Stomach (tissue), 4 donors: ENCODE measurements at regions not wholly inside any gene's neighbourhood (a gene's known extent, or its start where the extent isn't known, plus 50 kb on each side); places are given as distances from the start of the nearest gene placed in this dataset.

ENCODE experiments used
- EP300 ChIP-seq: sonication (generic); formaldehyde crosslinking; IDR thresholded peaks from one replicate; pipeline ENCODE4 v1.6.1; 2017; ENCODE audit warnings: antibody characterized with exemption
- POLR2A ChIP-seq, 4 donors: fragments of 450-650 bp; IDR thresholded peaks; one replicate each; pipeline ENCODE4 v1.6.1; 2016; ENCODE audit warnings: antibody characterized with exemption in 4 of 4, control low read depth in 2 of 4, mild to moderate bottlenecking in 1 of 4, moderate library complexity in 1 of 4
- POLR2AphosphoS5 ChIP-seq, 3 donors: sonication (generic); formaldehyde crosslinking; IDR thresholded peaks; one replicate each; pipeline ENCODE4 v1.6.1; 2016; ENCODE audit warnings: antibody characterized with exemption in 3 of 3
- TF ChIP-seq, protein P1 (sequence below), 7 experiments: fragments of 450-650 bp in 4 of 7; fragments of 200-600 bp in 3 of 7; sonication (generic) in 3 of 7; IDR thresholded peaks; one replicate each; pipeline ENCODE4 v1.5.1; 2016 to 2019; ENCODE audit warnings: antibody characterized with exemption in 7 of 7, control low read depth in 2 of 7, mild to moderate bottlenecking in 1 of 7

DNA sequence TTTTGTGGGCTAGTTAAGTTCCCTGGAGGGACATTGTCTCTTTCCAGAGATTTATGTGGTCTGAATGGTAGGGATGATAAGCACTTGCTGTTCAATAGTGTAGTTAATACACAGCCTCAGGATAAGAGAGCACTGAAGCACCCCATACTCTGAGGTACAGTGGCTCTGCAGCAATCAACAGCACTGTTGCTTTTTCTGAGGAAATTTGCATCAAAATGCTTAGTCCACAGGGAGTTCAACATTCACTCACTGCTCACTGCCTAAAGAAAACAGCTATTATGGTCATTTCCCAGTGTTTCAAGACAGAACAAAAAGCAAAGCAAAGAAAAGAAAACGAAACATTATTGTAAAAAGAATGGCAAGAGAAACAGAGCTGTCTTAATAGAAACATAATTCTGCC, 441.9 kb downstream of the PLOD2 start:
- TF ChIP-seq, protein P1, sequence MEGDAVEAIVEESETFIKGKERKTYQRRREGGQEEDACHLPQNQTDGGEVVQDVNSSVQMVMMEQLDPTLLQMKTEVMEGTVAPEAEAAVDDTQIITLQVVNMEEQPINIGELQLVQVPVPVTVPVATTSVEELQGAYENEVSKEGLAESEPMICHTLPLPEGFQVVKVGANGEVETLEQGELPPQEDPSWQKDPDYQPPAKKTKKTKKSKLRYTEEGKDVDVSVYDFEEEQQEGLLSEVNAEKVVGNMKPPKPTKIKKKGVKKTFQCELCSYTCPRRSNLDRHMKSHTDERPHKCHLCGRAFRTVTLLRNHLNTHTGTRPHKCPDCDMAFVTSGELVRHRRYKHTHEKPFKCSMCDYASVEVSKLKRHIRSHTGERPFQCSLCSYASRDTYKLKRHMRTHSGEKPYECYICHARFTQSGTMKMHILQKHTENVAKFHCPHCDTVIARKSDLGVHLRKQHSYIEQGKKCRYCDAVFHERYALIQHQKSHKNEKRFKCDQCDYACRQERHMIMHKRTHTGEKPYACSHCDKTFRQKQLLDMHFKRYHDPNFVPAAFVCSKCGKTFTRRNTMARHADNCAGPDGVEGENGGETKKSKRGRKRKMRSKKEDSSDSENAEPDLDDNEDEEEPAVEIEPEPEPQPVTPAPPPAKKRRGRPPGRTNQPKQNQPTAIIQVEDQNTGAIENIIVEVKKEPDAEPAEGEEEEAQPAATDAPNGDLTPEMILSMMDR (IDR thresholded peaks at IDR 0.05), result no peak
- TF ChIP-seq POLR2A (IDR thresholded peaks at IDR 0.05), result no peak
- TF ChIP-seq EP300, result no peak
- no peak for TF ChIP-seq POLR2AphosphoS5 (IDR thresholded peaks at IDR 0.05)
